SH-SY5Y (cell line): ENCODE measurements at regions not wholly inside any gene's neighbourhood (a gene's known extent, or its start where the extent isn't known, plus 50 kb on each side); places are given as distances from the start of the nearest gene placed in this dataset.

Experiments
- GATA2 ChIP-seq: IDR thresholded peaks from 2 replicates; pipeline ENCODE4 v1.6.1; 2011; ENCODE audit warnings: mild to moderate bottlenecking, low read depth, low read length
- GATA3 ChIP-seq: IDR thresholded peaks from 2 replicates; pipeline ENCODE4 v1.6.1; 2011; ENCODE audit warnings: low read depth, mild to moderate bottlenecking, low read length, moderate library complexity

- TF ChIP-seq GATA3 (no peak), GATA2 (no peak)
These were observed 82.7 kb upstream of the CDYL2 start for GRCh38 chr16:80887062-80887461.

- TF ChIP-seq GATA3, result no peak
- TF ChIP-seq GATA2, result no peak
These were observed 79.4 kb upstream of the CDYL2 start for GRCh38 chr16:80883816-80884215.

DNA sequence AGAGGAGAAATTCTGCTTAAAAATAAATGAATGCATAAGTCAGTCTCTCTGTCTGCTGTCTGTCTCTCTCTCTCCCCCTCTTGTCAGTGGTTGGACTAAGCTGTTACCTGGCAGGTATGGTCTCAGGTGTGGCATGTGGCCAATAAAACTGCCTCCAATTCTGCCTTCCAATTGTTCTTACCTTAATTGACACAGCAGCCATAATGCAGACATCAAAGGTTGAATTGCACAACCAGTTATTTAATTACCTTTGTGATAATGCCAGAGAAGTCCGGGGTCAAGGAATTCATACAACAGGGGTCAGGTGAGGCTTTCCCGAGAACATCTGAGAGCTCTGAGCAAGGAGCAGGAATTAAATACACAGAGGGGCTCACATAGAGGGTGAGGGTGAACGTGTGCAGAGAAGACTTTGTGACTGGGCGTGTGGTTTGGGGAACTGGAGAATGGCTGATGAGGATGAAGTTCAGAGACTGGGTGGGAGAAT lies 78.8 kb upstream of the CDYL2 start:
- TF ChIP-seq GATA2, result no peak
- no peak for TF ChIP-seq GATA3

GRCh38 chr16:80875616-80876015 lies 71.2 kb upstream of the CDYL2 start:
- TF ChIP-seq GATA2 (no peak), GATA3 (no peak)

DNA sequence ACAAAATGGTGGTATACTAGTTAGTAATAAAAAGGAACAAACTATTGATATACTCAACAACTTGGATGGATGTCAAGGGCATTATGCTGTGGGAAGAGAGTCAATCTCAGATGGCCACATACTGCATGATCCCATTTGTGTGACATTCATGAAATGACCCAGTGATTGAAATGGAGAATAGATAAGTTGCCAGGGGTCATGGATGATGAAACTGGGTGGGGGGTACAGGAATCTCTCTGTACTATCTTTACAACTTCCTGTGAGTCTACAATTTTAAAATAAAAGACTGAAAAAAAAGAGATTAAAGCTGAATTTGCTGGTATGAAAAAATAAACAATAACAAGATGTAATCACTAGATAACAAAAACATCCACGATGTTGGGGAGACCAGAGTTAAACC lies 70.5 kb upstream of the CDYL2 start:
- TF ChIP-seq GATA2 (no peak), GATA3 (no peak)

- TF ChIP-seq GATA3, result no peak
- no peak for TF ChIP-seq GATA2
These were observed 57.8 kb upstream of the CDYL2 start for GRCh38 chr16:80862160-80862705.
